Hepatocyte (in vitro differentiated cells): ENCODE measurements at regions not wholly inside any gene's neighbourhood (a gene's known extent, or its start where the extent isn't known, plus 50 kb on each side); places are given as distances from the start of the nearest gene placed in this dataset.

Experiments used
- EZH2 ChIP-seq: fragments of 200-600 bp; sonication (generic); IDR thresholded peaks from 2 replicates; pipeline ENCODE4 v1.6.1; 2016; ENCODE audit warnings: antibody characterized with exemption, mild to moderate bottlenecking, borderline replicate concordance
- EZH2phosphoT487 ChIP-seq: fragments of 200-600 bp; sonication (generic); IDR thresholded peaks from one replicate; pipeline ENCODE4 v1.6.1; 2018; ENCODE audit warnings: antibody characterized with exemption, mild to moderate bottlenecking, low read depth, moderate library complexity; ENCODE audit not compliant: unreplicated experiment, severe bottlenecking
- TF ChIP-seq, protein P1 (sequence below): fragments of 200-600 bp; sonication (generic); IDR thresholded peaks from 2 replicates; pipeline ENCODE4 v1.5.1; 2016; ENCODE audit warnings: antibody characterized with exemption, mild to moderate bottlenecking; ENCODE audit not compliant: poor library complexity

DNA sequence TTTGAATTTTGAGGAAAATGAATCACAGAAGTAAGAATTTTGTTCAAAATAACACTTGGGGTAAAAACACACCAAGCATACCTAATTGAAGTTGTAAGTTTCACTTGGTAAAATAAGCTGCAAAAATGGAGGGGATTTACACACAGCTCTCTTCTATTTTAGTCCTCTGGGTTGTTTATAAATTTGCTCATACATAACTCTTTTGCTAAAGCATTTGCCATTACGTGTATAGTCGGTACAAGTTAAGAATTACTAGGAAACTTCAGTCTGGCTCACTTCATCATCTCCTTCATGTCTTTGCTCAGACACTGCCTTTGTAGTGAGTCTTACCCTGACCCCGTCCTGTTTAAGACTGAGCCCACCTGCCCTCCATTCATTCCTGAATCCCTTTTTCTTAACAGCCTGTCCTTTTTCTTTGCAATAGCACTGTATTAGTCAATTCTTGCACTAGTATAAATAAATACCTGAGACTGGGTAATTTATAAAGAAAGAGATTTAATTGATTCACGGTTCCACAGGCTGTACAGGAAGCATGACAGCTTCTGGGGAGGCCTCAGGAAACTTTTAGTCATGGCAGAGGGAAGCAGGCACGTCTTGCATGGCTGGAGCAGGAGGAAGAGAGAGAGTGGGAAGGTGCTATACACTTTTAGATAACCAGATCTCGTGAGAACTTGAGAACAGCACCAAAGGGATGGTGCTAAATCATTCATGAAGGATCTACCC, 451.1 kb downstream of the PCNX1 start:
- TF ChIP-seq EZH2phosphoT487: no peak
- TF ChIP-seq, protein P1, sequence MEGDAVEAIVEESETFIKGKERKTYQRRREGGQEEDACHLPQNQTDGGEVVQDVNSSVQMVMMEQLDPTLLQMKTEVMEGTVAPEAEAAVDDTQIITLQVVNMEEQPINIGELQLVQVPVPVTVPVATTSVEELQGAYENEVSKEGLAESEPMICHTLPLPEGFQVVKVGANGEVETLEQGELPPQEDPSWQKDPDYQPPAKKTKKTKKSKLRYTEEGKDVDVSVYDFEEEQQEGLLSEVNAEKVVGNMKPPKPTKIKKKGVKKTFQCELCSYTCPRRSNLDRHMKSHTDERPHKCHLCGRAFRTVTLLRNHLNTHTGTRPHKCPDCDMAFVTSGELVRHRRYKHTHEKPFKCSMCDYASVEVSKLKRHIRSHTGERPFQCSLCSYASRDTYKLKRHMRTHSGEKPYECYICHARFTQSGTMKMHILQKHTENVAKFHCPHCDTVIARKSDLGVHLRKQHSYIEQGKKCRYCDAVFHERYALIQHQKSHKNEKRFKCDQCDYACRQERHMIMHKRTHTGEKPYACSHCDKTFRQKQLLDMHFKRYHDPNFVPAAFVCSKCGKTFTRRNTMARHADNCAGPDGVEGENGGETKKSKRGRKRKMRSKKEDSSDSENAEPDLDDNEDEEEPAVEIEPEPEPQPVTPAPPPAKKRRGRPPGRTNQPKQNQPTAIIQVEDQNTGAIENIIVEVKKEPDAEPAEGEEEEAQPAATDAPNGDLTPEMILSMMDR: no peak
- no peak for TF ChIP-seq EZH2
